HEK293 (cell line): ENCODE measurements at regions not wholly inside any gene's neighbourhood (a gene's known extent, or its start where the extent isn't known, plus 50 kb on each side); places are given as distances from the start of the nearest gene placed in this dataset.

Source experiments
- CTCF ChIA-PET: fragments of 350-600 bp; formaldehyde crosslinking; extraction: SDS; loops from one replicate; lab custom pipeline; 2021; ENCODE audit warnings: antibody characterized with exemption; lab: Yijun Ruan, JAX
- POLR2A ChIA-PET: fragments of 300-600 bp; formaldehyde crosslinking; extraction: SDS; loops from one replicate; lab custom pipeline; 2020; ENCODE audit warnings: antibody characterized with exemption, inconsistent platforms; lab: Yijun Ruan, JAX
- H3K27ac ChIP-seq: fragments of 200-500 bp; sonication (Bioruptor generic); 2 replicates; pipeline ENCODE4 v1.5.1; 2014; ENCODE audit warnings: low read depth, low read length, control low read depth, inconsistent platforms; ENCODE audit errors: extremely low read depth
- H3K36me3 ChIP-seq, 2 experiments: fragments of 200-500 bp in 1 of 2; sonication (Bioruptor generic) in 1 of 2; 1 replicate in 1 of 2; 2 replicates in 1 of 2; pipeline ENCODE4 v1.5.1; 2014 to 2017; ENCODE audit warnings: inconsistent platforms in 2 of 2, low read length in 2 of 2; ENCODE audit not compliant: control insufficient read depth in 2 of 2, insufficient read depth in 1 of 2
- H3K4me1 ChIP-seq: fragments of 200-500 bp; sonication (Bioruptor generic); 2 replicates; pipeline ENCODE4 v1.5.1; 2014; ENCODE audit warnings: mild to moderate bottlenecking, low read length, inconsistent platforms; ENCODE audit not compliant: control insufficient read depth, insufficient read depth
- H3K4me3 ChIP-seq: 2 replicates; pipeline ENCODE4 v1.5.1; 2011; ENCODE audit warnings: low read depth, mild to moderate bottlenecking, control low read depth, low read length, moderate library complexity
- H3K9me3 ChIP-seq: fragments of 200-500 bp; sonication (Bioruptor generic); 2 replicates; pipeline ENCODE4 v1.5.1; 2014; ENCODE audit warnings: low read depth, low read length, inconsistent platforms; ENCODE audit not compliant: control insufficient read depth, insufficient read depth
- BCL11A ChIP-seq: fragments of 450-650 bp; formaldehyde crosslinking; IDR thresholded peaks from 2 replicates; pipeline ENCODE4 v1.5.1; 2016; ENCODE audit warnings: low read depth, missing biosample characterization, missing genetic modification characterization
- BCL11B ChIP-seq: fragments of 450-650 bp; formaldehyde crosslinking; IDR thresholded peaks from 2 replicates; pipeline ENCODE4 v1.5.1; 2016; ENCODE audit warnings: low read depth, missing biosample characterization, missing genetic modification characterization
- KLF9 ChIP-seq: fragments of 450-650 bp; formaldehyde crosslinking; IDR thresholded peaks from 2 replicates; pipeline ENCODE4 v1.5.1; 2016; ENCODE audit warnings: missing biosample characterization, missing genetic modification characterization, low read depth
- MZF1 ChIP-seq: fragments of 450-650 bp; formaldehyde crosslinking; IDR thresholded peaks from 2 replicates; pipeline ENCODE4 v1.5.1; 2017; ENCODE audit warnings: missing biosample characterization, missing genetic modification characterization, borderline replicate concordance
- YY1 ChIP-seq: fragments of 450-650 bp; formaldehyde crosslinking; IDR thresholded peaks from 2 replicates; pipeline ENCODE4 v1.5.1; 2018; ENCODE audit warnings: missing biosample characterization, missing genetic modification characterization
- ZBTB1 ChIP-seq: fragments of 450-650 bp; formaldehyde crosslinking; IDR thresholded peaks from 2 replicates; pipeline ENCODE4 v1.5.1; 2016; ENCODE audit warnings: missing biosample characterization, missing genetic modification characterization
- ZFP3 ChIP-seq: fragments of 450-650 bp; formaldehyde crosslinking; IDR thresholded peaks from 2 replicates; pipeline ENCODE4 v1.5.1; 2016; ENCODE audit warnings: low read depth, missing biosample characterization, missing genetic modification characterization
- ZNF274 ChIP-seq, 2 experiments: fragments of 200-500 bp in 1 of 2; fragments of 450-650 bp in 1 of 2; sonication (Bioruptor generic) in 1 of 2; formaldehyde crosslinking in 1 of 2; IDR thresholded peaks; 2 replicates each; pipeline versions ENCODE4 v1.5.1 to v1.6.1; 2014 to 2016; ENCODE audit warnings: borderline replicate concordance in 1 of 2, inconsistent platforms in 1 of 2, low read length in 1 of 2, missing biosample characterization in 1 of 2, missing genetic modification characterization in 1 of 2
- ZNF350 ChIP-seq: fragments of 450-650 bp; formaldehyde crosslinking; IDR thresholded peaks from 2 replicates; pipeline ENCODE4 v1.5.0; 2017; ENCODE audit warnings: missing biosample characterization, mild to moderate bottlenecking, missing genetic modification characterization
- ZNF473 ChIP-seq: fragments of 450-650 bp; formaldehyde crosslinking; IDR thresholded peaks from 2 replicates; pipeline ENCODE4 v1.5.1; 2017; ENCODE audit warnings: missing biosample characterization, missing genetic modification characterization
- ZNF48 ChIP-seq: fragments of 450-650 bp; formaldehyde crosslinking; IDR thresholded peaks from 2 replicates; pipeline ENCODE4 v1.5.1; 2016; ENCODE audit warnings: missing biosample characterization, missing genetic modification characterization
- ZSCAN30 ChIP-seq: fragments of 450-650 bp; IDR thresholded peaks from 2 replicates; pipeline ENCODE4 v1.5.1; 2018; ENCODE audit warnings: missing biosample characterization, mild to moderate bottlenecking, missing genetic modification characterization, moderate library complexity
- TF ChIP-seq, protein P1 (sequence below): fragments of 450-650 bp; formaldehyde crosslinking; IDR thresholded peaks from 2 replicates; pipeline ENCODE4 v1.5.1; 2016; ENCODE audit warnings: missing biosample characterization, missing genetic modification characterization, borderline replicate concordance
- TF ChIP-seq, protein P2 (sequence below): fragments of 450-650 bp; formaldehyde crosslinking; IDR thresholded peaks from 2 replicates; pipeline ENCODE4 v1.5.1; 2017; ENCODE audit warnings: missing biosample characterization, missing genetic modification characterization
- TF ChIP-seq, protein P3 (sequence below): fragments of 450-650 bp; formaldehyde crosslinking; IDR thresholded peaks from 2 replicates; pipeline ENCODE4 v1.5.1; 2016; ENCODE audit warnings: missing biosample characterization, missing genetic modification characterization

DNA sequence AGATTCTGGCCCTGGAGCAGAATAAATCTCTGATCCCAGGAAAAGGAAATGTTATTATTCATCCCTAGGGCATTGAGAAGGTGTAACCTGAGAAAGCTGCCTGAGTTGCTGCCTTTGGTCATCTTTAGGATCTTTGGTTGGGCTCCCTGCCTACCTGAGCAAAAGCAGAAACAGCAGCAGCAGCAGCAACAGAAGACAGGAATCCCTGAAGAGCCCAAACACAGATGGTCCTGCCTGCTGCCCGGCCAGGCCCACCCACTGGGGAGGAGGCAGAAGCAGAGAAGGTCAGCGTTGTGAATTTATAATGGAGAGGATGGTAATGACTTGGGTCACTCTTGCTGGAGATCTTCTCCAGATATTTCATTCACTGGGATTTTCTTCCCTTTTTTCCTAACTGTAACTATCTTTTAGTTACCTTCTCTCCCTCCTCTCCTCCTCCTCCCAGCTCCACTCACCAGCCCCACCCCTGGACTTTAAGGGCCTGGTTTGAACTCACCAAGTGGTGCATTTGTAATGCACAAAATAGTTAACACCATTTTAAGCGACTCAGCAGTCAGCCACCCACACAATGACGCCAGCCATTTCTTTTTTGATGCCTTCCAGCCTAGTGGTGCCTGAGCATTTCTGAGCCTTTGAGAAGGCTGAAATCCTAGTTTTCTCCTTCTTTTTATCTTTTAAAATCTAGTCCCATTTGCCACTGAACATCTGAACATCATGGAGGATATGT, 91.7 kb downstream of the HSPH1 start:
- CTCF ChIA-PET: no interaction called here
- Histone ChIP-seq H3K36me3 (no peaks in the 10 kb centered on the region), H3K9me3 (no peaks in the 10 kb centered on the region), H3K27ac (no peak overlapping the region), H3K4me1 (no peaks in the 10 kb centered on the region), H3K4me3 (no peak overlapping the region)
- no peak for TF ChIP-seq MZF1
- TF ChIP-seq ZSCAN30 (tag by site-specific recombination): no peak
- no peak for TF ChIP-seq ZNF473
- TF ChIP-seq BCL11A (tag by site-specific recombination): no peak
- no peak for TF ChIP-seq BCL11B (tag by site-specific recombination)
- TF ChIP-seq ZNF48 (tag by site-specific recombination): no peak
- TF ChIP-seq, protein P1, sequence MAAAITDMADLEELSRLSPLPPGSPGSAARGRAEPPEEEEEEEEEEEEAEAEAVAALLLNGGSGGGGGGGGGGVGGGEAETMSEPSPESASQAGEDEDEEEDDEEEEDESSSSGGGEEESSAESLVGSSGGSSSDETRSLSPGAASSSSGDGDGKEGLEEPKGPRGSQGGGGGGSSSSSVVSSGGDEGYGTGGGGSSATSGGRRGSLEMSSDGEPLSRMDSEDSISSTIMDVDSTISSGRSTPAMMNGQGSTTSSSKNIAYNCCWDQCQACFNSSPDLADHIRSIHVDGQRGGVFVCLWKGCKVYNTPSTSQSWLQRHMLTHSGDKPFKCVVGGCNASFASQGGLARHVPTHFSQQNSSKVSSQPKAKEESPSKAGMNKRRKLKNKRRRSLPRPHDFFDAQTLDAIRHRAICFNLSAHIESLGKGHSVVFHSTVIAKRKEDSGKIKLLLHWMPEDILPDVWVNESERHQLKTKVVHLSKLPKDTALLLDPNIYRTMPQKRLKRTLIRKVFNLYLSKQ: no peak
- TF ChIP-seq, protein P2, sequence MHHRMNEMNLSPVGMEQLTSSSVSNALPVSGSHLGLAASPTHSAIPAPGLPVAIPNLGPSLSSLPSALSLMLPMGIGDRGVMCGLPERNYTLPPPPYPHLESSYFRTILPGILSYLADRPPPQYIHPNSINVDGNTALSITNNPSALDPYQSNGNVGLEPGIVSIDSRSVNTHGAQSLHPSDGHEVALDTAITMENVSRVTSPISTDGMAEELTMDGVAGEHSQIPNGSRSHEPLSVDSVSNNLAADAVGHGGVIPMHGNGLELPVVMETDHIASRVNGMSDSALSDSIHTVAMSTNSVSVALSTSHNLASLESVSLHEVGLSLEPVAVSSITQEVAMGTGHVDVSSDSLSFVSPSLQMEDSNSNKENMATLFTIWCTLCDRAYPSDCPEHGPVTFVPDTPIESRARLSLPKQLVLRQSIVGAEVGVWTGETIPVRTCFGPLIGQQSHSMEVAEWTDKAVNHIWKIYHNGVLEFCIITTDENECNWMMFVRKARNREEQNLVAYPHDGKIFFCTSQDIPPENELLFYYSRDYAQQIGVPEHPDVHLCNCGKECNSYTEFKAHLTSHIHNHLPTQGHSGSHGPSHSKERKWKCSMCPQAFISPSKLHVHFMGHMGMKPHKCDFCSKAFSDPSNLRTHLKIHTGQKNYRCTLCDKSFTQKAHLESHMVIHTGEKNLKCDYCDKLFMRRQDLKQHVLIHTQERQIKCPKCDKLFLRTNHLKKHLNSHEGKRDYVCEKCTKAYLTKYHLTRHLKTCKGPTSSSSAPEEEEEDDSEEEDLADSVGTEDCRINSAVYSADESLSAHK (tag by site-specific recombination): no peak
- no peak for TF ChIP-seq ZFP3 (tag by site-specific recombination)
- POLR2A ChIA-PET: no interaction called here

DNA sequence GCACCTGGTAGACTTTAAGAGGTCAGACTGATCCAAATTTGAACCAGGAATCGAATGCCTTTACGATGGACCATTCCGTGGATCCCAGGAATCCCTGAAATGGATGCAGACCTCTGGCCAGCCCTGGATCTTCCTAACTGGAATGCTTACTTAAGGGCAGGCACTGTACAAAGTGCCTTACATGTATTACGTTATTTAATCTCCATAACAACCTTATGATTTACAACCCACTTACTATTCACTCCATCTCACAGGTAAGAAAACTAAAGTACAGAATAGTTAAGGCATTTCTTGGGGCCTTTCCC, 93.6 kb downstream of the HSPH1 start:
- no peaks in the 10 kb centered on the region for H3K36me3 ChIP-seq
- H3K4me1 ChIP-seq: no peaks in the 10 kb centered on the region
- TF ChIP-seq, protein P3, sequence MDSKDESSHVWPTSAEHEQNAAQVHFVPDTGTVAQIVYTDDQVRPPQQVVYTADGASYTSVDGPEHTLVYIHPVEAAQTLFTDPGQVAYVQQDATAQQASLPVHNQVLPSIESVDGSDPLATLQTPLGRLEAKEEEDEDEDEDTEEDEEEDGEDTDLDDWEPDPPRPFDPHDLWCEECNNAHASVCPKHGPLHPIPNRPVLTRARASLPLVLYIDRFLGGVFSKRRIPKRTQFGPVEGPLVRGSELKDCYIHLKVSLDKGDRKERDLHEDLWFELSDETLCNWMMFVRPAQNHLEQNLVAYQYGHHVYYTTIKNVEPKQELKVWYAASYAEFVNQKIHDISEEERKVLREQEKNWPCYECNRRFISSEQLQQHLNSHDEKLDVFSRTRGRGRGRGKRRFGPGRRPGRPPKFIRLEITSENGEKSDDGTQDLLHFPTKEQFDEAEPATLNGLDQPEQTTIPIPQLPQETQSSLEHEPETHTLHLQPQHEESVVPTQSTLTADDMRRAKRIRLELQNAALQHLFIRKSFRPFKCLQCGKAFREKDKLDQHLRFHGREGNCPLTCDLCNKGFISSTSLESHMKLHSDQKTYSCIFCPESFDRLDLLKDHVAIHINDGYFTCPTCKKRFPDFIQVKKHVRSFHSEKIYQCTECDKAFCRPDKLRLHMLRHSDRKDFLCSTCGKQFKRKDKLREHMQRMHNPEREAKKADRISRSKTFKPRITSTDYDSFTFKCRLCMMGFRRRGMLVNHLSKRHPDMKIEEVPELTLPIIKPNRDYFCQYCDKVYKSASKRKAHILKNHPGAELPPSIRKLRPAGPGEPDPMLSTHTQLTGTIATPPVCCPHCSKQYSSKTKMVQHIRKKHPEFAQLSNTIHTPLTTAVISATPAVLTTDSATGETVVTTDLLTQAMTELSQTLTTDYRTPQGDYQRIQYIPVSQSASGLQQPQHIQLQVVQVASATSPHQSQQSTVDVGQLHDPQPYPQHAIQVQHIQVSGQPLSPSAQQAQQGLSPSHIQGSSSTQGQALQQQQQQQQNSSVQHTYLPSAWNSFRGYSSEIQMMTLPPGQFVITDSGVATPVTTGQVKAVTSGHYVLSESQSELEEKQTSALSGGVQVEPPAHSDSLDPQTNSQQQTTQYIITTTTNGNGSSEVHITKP (tag by site-specific recombination): 0 out of 2 replicates have a peak, but pooled peaks have one; percentile 4
- TF ChIP-seq ZNF274 (IDR thresholded peaks at IDR 0.05; ENCODE audit: low read length) (no peak), ZNF274 (tag by site-specific recombination; IDR thresholded peaks at IDR 0.05; ENCODE audit: borderline replicate concordance) (no peak)
- TF ChIP-seq, all 188 proteins: peak for 1
- Histone ChIP-seq H3K4me3 (no peak overlapping the region), H3K9me3 (no peaks in the 10 kb centered on the region), H3K27ac (no peak overlapping the region)
- POLR2A ChIA-PET: no interaction called here
- CTCF ChIA-PET: no interaction called here

DNA sequence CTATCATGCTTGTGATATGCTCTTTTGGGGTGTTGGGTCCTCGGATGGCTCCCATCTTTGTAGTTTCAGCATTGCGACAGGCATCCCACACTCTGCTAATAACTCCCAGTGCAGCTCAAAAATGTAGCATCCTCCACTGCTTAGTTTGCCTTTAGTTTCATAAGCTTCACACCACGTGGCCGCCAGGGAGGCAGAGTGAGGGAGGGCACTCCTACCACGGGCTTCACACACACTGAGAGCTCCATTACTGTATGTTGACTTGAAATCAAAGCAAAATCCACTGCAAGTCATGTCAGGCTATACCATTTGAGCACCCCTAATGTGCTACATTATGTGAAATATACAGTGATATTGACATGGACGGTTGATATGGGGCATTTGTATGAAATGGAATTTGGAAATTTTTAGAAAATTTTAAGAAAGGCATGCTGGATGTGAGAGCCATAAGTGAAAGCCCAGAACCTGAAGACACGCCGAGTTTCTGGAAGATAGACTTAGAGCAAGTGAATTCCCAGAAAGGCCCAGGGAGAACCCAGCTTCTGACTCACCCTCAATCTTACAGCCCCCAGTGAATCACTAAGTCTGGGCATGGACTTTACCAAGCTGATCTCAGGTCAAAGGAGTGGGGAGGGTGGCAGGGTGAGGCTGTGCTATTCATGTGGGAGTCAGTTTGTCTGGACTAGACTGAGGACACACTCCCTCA, 94.1 kb downstream of the HSPH1 start:
- ChIA-PET POLR2A (interaction anchor here (0.6 kb wide), 1 partner anchor 37 kb away, joined by 4 read pairs; no protein-coding TSS in a partner anchor), CTCF (no interaction called here)
- H3K9me3 ChIP-seq: no peaks in the 10 kb centered on the region
- no peaks in the 10 kb centered on the region for H3K36me3 ChIP-seq
- no peak for TF ChIP-seq ZNF350 (tag by site-specific recombination)
- TF ChIP-seq, protein P3 (tag by site-specific recombination): peak; percentile 63
- TF ChIP-seq ZBTB1 (tag by site-specific recombination): no peak
- TF ChIP-seq YY1 (tag by site-specific recombination): no peak
- no peak for TF ChIP-seq KLF9 (tag by site-specific recombination)
- no peak overlapping the region for H3K4me3 ChIP-seq
- no peaks in the 10 kb centered on the region for H3K4me1 ChIP-seq
- no peak overlapping the region for H3K27ac ChIP-seq
